Hepatocyte (in vitro differentiated cells): ENCODE measurements at regions not wholly inside any gene's neighbourhood (a gene's known extent, or its start where the extent isn't known, plus 50 kb on each side); places are given as distances from the start of the nearest gene placed in this dataset.
"Not testable (repeated sequence)": the region's sequence is repeated elsewhere in the genome, so short reads cannot be mapped to it uniquely, and the experiment has no call there.

Source experiments
- DNase-seq: peaks from one replicate; pipeline ENCODE4 v3.0.0-alpha.2; 2016; ENCODE audit warnings: low spot score
- H2AFZ ChIP-seq: fragments of 200-600 bp; sonication (generic); 2 replicates; pipeline ENCODE4 v1.6.0; 2016; ENCODE audit warnings: antibody characterized with exemption, mild to moderate bottlenecking
- H3K27ac ChIP-seq: fragments of 200-600 bp; sonication (generic); 2 replicates; pipeline ENCODE4 v1.5.1; 2016; ENCODE audit warnings: mild to moderate bottlenecking
- H3K27me3 ChIP-seq: fragments of 200-600 bp; sonication (generic); 2 replicates; pipeline ENCODE4 v1.6.1; 2016
- H3K36me3 ChIP-seq: fragments of 200-600 bp; sonication (generic); replicated peaks from 2 replicates; pipeline ENCODE4 v1.5.1; 2016; ENCODE audit warnings: low read depth; ENCODE audit not compliant: insufficient read depth
- H3K4me1 ChIP-seq: fragments of 200-600 bp; sonication (generic); 2 replicates; pipeline ENCODE4 v1.5.1; 2016; ENCODE audit warnings: mild to moderate bottlenecking, moderate library complexity; ENCODE audit not compliant: insufficient read depth
- H3K4me2 ChIP-seq: fragments of 200-600 bp; sonication (generic); 2 replicates; pipeline ENCODE4 v1.6.0; 2016
- H3K4me3 ChIP-seq: fragments of 200-600 bp; sonication (generic); 2 replicates; pipeline ENCODE4 v1.5.1; 2016; ENCODE audit warnings: mild to moderate bottlenecking
- H3K79me2 ChIP-seq: fragments of 200-600 bp; sonication (generic); 2 replicates; pipeline ENCODE4 v1.6.0; 2017; ENCODE audit warnings: mild to moderate bottlenecking
- H3K9me2 ChIP-seq: fragments of 200-600 bp; sonication (generic); replicated peaks from 2 replicates; pipeline ENCODE4 v1.6.0; 2017; ENCODE audit warnings: mild to moderate bottlenecking; ENCODE audit not compliant: insufficient read depth
- H3K9me3 ChIP-seq: fragments of 200-600 bp; sonication (generic); 2 replicates; pipeline ENCODE4 v1.5.1; 2016; ENCODE audit warnings: low read depth, mild to moderate bottlenecking
- H4K20me1 ChIP-seq: fragments of 200-600 bp; sonication (generic); 2 replicates; pipeline ENCODE4 v1.6.0; 2016; ENCODE audit warnings: mild to moderate bottlenecking; ENCODE audit not compliant: insufficient read depth, poor library complexity, severe bottlenecking
- EZH2 ChIP-seq: fragments of 200-600 bp; sonication (generic); IDR thresholded peaks from 2 replicates; pipeline ENCODE4 v1.6.1; 2016; ENCODE audit warnings: antibody characterized with exemption, mild to moderate bottlenecking, borderline replicate concordance
- EZH2phosphoT487 ChIP-seq: fragments of 200-600 bp; sonication (generic); IDR thresholded peaks from one replicate; pipeline ENCODE4 v1.6.1; 2018; ENCODE audit warnings: antibody characterized with exemption, mild to moderate bottlenecking, low read depth, moderate library complexity; ENCODE audit not compliant: unreplicated experiment, severe bottlenecking
- WGBS: methylation state at CpG from one replicate; pipeline ENCODE4 v1.1.6; 2016; ENCODE audit warnings: low lambda C conversion rate; ENCODE audit errors: missing lambda C conversion rate; 5-methylcytosine and 5-hydroxymethylcytosine counted together
- TF ChIP-seq, protein P1 (sequence below): fragments of 200-600 bp; sonication (generic); IDR thresholded peaks from 2 replicates; pipeline ENCODE4 v1.5.1; 2016; ENCODE audit warnings: antibody characterized with exemption, mild to moderate bottlenecking; ENCODE audit not compliant: poor library complexity

GRCh38 chr6:144384427-144384826 lies 99.3 kb downstream of the UTRN start:
- Histone ChIP-seq H3K4me3 (no peak overlapping the region), H3K36me3 (no peaks in the 10 kb centered on the region), H4K20me1 (no peaks in the 10 kb centered on the region), H3K4me1 (no peaks in the 10 kb centered on the region), H3K79me2 (peaks cover 42% of the 10 kb centered on the region), H2AFZ (no peak overlapping the region), H3K9me2 (no peaks in the 10 kb centered on the region), H3K27ac (no peak overlapping the region), H3K4me2 (no peak overlapping the region), H3K27me3 (no peaks in the 10 kb centered on the region), H3K9me3 (no peaks in the 10 kb centered on the region)
- WGBS, result 100% methylated on average over 4 of the region's 4 CpGs
- TF ChIP-seq EZH2phosphoT487 (no peak), EZH2 (no peak)
- TF ChIP-seq, protein P1, sequence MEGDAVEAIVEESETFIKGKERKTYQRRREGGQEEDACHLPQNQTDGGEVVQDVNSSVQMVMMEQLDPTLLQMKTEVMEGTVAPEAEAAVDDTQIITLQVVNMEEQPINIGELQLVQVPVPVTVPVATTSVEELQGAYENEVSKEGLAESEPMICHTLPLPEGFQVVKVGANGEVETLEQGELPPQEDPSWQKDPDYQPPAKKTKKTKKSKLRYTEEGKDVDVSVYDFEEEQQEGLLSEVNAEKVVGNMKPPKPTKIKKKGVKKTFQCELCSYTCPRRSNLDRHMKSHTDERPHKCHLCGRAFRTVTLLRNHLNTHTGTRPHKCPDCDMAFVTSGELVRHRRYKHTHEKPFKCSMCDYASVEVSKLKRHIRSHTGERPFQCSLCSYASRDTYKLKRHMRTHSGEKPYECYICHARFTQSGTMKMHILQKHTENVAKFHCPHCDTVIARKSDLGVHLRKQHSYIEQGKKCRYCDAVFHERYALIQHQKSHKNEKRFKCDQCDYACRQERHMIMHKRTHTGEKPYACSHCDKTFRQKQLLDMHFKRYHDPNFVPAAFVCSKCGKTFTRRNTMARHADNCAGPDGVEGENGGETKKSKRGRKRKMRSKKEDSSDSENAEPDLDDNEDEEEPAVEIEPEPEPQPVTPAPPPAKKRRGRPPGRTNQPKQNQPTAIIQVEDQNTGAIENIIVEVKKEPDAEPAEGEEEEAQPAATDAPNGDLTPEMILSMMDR, result no peak
- no peak for DNase-seq

DNA sequence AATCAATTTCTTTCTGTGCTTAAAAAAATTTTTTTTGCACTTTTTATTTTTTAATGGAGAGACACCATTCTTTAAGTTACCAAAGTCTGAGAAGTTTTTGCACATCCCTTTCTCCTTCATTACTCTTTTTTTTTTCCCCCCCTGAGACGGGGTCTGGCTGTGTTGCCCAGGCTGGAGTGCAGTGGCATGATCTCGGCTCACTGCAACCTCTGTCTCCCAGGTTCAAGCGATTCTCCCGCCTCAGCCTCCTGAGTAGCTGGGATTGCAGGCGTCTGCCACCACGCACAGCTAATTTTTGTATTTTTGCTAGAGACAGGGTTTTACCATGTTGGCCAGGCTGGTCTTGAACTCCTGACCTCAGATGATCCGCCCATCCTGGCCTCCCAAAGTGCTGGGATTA lies 104.3 kb downstream of the UTRN start:
- not testable (repeated sequence) for H3K36me3 ChIP-seq, H3K9me3 ChIP-seq, H3K4me3 ChIP-seq, H4K20me1 ChIP-seq, DNase-seq, H3K27me3 ChIP-seq, H3K4me1 ChIP-seq, H2AFZ ChIP-seq, H3K9me2 ChIP-seq, H3K27ac ChIP-seq, H3K4me2 ChIP-seq
- 96% methylated on average over 7 of the region's 7 CpGs for WGBS
- peaks cover 34% of the 10 kb centered on the region for H3K79me2 ChIP-seq

- Histone ChIP-seq H3K79me2 (peaks cover 35% of the 10 kb centered on the region), H3K27me3 (no peaks in the 10 kb centered on the region), H2AFZ (no peak overlapping the region), H3K36me3 (no peaks in the 10 kb centered on the region), H3K9me3 (no peaks in the 10 kb centered on the region), H3K4me2 (no peak overlapping the region), H3K4me3 (no peak overlapping the region), H3K9me2 (no peaks in the 10 kb centered on the region), H3K4me1 (no peaks in the 10 kb centered on the region), H3K27ac (no peak overlapping the region), H4K20me1 (no peaks in the 10 kb centered on the region)
- no peak for DNase-seq
- 77% methylated on average over 5 of the region's 5 CpGs for WGBS
- TF ChIP-seq EZH2 (no peak), EZH2phosphoT487 (no peak)
- TF ChIP-seq, protein P1, result no peak
Measured at GRCh38 chr6:144390202-144390601, 105.1 kb downstream of the UTRN start.

DNA sequence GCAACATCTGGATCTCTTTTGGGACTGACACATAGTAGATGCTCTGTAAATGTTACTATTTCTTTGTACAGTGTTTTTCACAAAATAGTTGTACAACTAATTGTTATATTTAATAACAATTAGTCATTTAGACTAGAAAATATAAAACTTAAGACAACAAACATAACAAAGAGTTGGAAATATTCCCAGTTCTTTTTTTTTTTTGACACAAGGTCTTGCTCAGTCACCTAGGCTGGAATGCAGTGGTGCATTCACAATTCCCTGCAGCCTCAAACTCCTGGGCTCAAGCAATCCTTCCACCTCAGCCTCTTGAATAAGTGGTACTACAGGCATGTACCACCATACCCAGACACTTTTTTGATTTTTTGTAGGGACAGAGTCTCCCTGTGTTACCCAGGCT lies 105.8 kb downstream of the UTRN start:
- peaks cover 40% of the 10 kb centered on the region for H3K79me2 ChIP-seq
- no peak for TF ChIP-seq EZH2phosphoT487
- no peak for TF ChIP-seq EZH2
- TF ChIP-seq, protein P1, result no peak

More for the DNA sequence above, 105.8 kb downstream of the UTRN start:
- Histone ChIP-seq H3K9me3 (no peaks in the 10 kb centered on the region), H3K27ac (no peak overlapping the region), H3K4me1 (no peaks in the 10 kb centered on the region), H3K9me2 (no peaks in the 10 kb centered on the region), H2AFZ (no peak overlapping the region), H3K27me3 (no peaks in the 10 kb centered on the region), H4K20me1 (no peaks in the 10 kb centered on the region), H3K36me3 (no peaks in the 10 kb centered on the region), H3K4me3 (no peak overlapping the region), H3K4me2 (no peak overlapping the region)
- no peak for DNase-seq
